ENCODE measurements at regions not wholly inside any gene's neighbourhood (a gene's known extent, or its start where the extent isn't known, plus 50 kb on each side); places are given as distances from the start of the nearest gene placed in this dataset.

DNA sequence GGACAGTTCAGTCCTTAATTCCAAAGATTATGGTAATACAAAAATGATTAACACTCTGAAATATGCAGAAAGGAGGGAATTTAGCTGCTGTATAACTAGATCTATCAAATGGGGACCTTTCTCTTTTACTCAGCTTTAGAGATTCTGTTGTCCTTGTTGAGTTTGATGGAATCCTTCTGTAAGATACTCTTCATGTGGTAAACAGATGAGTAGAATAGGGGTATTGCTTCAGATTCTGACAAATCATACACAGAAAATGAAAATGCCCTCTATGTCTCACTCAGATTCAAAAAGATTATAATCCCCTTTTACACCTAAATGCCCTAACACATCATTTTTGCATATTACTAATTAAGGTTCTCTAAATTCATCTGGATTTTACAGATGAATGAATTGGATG, 50.7 kb downstream of the ARHGAP35 start:
- no peak for DNase-seq

GRCh38 chr19:46913198-46913851, 52.5 kb downstream of the ARHGAP35 start:
- no peak for DNase-seq

DNA sequence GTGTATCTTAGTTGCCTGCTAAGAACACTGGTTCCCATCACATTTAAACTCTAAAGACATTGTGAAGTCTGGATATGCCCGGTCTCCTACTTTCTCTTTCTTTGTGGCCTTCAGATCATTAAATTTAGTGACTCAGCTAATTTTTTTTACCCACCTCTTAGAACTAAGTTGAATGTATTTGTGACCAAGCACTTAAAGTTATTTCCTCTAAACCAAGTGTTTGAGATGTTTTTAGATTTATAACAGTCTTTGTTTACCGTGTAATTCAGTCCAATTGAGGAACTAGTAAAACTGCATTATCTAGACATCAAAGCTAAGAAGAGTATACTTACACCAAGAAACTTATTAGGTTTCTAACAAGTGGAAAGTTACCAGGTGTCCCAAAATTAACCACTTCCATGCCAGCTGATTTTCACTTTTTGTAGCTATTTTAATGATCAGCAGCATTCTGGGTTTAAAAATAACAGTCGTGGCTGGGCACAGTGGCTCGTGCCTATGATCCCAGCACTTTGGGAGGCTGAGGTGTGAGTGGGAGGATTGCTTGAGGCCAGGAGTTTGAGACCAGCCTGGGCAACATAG, 53.1 kb downstream of the ARHGAP35 start:
- DNase-seq, result peak in 1 of 2 experiments; percentile 15

DNA sequence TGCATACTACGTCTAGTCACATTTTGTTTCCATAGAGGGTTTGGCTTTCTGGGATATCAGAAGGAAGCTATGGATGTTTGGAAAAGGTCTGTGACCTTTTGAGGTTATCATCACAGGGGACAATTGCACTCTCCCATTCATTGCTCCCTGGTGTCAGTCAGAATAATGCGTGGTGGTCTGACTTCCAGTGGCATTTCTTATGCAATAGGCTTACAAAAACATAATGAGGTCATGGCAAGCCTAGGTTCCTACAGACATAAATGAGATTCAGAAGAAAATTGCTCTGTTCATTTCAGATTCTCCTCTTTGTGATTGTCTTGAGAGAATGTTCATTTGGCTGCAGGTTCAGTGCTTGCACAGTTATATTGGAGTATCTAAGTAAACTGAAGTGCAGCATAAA, 54.6 kb downstream of the ARHGAP35 start:
- DNase-seq, result no peak

- DNase-seq, result no peak
Measured at GRCh38 chr19:46917002-46917401, 56.2 kb downstream of the ARHGAP35 start.

DNA sequence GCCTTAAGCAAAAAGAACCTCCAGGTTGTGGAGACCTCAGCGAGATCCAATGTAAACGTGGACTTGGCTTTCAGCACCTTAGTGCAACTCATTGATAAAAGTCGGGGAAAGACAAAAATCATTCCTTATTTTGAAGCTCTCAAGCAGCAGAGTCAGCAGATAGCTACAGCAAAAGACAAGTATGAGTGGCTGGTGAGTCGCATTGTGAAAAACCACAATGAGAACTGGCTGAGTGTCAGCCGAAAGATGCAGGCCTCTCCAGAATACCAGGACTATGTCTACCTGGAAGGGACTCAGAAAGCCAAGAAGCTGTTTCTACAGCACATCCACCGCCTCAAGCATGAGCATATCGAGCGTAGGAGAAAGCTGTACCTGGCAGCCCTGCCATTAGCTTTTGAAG, 58.5 kb downstream of the ARHGAP35 start:
- DNase-seq, result no peak

- no peak for DNase-seq
Measured at GRCh38 chr19:46920362-46920761, 59.6 kb downstream of the ARHGAP35 start.

DNA sequence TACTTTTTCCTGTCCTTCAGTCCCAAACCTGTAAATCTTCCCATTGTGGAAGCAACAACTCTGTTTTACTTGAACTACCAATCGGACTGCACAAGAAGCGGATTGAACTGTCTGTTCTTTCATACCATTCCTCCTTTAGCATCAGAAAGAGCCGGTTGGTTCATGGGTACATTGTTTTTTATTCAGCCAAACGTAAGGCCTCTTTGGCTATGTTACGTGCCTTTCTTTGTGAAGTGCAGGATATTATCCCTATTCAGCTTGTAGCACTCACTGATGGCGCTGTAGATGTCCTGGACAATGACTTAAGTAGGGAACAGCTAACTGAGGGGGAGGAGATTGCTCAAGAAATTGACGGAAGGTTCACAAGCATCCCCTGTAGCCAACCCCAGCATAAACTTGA, 60.3 kb downstream of the ARHGAP35 start:
- DNase-seq, result no peak

DNA sequence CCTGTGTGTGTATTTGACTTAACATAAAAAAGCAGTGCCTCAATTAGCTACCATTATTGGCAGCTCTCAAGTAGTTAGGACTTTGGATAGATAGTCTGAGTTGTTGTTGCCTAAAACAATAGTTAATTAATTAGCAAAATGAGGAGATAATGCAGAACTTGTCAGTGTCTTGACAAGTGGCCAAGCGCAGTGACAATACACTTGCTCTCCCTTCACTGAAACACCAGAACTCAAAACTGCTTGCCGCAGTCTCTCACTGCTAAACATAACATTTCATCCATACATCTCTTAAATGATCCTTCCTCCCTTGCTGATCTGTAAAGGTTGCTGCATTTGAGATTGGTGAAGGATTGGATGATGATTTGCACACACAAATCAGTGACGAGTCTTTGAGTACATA, 61.7 kb downstream of the ARHGAP35 start:
- no peak for DNase-seq

DNA sequence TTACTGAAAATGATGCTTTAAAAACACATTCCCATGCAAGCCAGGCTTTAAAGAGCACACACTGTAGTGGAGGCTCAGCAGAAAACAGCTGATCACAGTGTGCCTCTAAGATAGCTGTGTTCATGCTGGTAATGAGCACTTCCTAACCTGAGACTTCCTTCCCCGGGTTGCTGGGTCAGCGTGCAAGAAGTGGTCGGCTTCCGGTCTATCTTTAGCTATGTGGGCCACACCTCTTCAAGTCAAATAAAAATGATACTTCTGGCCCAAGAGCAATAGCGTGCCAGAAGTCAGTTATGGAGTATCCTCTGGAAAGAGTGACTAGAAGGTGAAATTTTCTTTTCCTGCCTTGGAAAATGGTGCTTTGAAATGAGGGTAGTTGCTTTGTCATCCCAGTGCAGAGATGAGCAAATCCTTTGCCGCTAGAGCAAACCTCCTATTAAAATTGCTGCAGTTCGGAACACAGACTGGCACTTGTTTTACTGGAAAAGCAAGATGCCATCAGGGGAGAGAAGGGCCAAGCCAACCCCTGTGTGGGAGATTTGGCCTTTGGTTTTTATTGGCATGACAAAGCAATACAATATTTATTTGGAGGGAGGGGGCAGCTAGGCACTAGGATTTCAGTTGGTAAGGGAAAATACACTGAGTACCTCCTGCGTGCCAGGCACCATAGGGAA, 64.2 kb downstream of the ARHGAP35 start:
- DNase-seq, result no peak

GRCh38 chr19:46925548-46925950, 64.8 kb downstream of the ARHGAP35 start:
- DNase-seq, result no peak

DNA sequence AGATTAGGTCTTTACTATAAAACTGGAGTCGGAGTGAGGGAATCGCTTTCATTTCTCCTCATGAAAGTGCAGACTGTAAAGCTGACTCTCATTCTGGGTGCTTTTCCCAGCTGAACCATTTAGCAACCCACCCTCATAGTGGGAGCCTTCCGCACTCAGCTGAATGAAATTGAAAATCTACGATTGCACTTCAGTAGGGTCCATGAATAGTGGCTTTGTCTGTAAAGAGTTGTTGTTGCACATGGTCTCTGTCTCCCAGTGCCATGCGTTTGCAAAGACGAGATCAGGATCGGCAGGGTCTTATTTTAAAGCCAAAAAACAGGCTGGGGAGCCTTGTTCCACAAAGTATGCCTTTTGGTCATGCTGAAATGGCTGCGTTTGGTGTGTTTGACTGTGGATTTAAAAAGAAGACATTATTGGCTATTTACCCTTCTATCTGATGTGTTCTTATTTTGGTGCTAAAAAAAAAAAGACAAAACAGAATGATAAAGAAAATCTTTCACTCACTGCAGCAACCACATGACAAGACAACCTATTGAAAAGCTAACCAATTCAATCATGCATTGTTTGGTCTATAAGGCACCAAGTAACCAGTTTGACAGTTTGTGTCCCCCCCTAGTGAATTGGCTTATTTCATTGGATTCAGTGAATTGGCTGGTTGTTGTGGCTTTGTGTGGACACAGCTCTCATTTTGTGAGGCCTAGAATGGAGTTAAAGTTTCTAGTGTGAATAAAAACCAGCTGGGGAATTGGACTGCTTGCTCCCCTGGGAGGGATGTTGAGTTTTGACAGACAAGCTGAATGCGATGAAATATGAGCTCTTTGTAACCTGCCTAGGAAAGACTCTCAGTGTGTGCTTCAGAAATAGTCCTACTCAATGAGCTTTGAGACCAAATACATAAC, 65.6 kb downstream of the ARHGAP35 start:
- no peak for DNase-seq

GRCh38 chr19:46927106-46927505, 66.3 kb downstream of the ARHGAP35 start:
- DNase-seq, result no peak

GRCh38 chr19:46927893-46928292, 67.1 kb downstream of the ARHGAP35 start:
- no peak for DNase-seq

GRCh38 chr19:46928951-46929350, 68.2 kb downstream of the ARHGAP35 start:
- DNase-seq, result peak in 1 of 2 experiments; percentile 3

DNA sequence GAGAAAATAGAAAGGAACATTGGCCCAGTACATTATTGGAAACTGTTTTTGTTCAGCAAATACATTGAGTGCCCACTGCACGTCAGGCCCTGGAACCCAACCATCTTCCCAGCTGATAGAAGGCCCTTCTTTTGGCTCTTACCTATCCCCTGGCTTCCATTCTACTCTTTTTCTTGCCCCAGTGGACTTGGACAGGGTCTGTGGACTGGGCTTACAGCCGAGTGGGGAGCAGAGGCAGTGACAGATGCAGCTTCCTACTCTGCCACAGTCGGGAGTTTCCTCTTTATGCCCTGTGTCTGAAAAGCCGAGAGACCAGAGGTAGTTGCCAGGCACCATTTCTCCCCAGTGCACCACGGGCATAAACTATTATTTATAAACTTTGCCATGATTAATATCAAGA, 70.4 kb downstream of the ARHGAP35 start:
- DNase-seq, result peak; percentile 46 to 60

DNA sequence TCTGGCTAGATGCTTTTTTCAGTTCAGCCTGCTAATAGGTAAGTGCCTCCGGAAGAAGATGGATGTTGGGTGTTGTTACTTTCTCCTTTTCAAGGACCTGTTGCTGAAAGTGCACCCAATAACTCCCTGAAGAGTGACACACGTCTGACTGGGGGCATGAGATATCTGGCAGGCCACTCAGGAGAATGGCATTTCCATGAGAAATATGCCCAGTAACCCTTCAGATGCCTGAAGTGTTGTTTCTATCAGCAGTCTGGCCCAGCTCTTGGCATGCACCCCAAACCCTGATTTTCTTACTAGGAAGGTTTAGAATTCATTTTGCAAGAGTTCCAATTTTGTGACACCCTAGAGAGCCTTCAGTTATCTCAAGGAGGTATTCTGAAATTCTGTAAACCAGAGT, 71.5 kb downstream of the ARHGAP35 start:
- no peak for DNase-seq

DNA sequence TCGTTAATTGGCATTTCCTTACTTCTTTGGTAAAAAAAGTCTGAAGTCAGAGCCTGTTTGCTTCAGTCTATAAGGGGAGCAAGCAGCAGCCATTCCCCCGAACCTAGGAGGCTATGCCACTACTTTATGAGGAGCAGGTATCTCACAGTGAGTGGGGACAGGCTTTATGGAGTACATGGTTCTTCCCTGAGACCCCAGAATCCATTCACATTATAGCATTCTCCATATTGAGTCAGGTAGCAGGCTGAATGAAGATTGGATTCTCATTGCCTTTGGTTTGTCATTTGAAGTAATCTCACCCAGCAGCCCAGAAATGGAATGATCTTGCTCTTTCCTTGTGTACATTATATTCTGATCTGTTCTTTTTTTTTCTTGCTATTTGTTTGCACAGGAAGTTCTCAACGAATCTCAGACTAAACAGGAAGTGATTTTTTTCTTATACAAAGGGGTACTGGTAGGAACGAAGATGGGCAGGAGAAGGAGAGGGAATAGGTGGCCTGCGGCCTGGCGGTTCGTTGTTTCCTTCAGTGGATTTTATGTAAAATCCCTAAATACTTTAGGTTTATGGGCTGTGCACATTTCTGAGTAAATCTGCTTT, 74.4 kb downstream of the ARHGAP35 start:
- DNase-seq, result no peak

DNA sequence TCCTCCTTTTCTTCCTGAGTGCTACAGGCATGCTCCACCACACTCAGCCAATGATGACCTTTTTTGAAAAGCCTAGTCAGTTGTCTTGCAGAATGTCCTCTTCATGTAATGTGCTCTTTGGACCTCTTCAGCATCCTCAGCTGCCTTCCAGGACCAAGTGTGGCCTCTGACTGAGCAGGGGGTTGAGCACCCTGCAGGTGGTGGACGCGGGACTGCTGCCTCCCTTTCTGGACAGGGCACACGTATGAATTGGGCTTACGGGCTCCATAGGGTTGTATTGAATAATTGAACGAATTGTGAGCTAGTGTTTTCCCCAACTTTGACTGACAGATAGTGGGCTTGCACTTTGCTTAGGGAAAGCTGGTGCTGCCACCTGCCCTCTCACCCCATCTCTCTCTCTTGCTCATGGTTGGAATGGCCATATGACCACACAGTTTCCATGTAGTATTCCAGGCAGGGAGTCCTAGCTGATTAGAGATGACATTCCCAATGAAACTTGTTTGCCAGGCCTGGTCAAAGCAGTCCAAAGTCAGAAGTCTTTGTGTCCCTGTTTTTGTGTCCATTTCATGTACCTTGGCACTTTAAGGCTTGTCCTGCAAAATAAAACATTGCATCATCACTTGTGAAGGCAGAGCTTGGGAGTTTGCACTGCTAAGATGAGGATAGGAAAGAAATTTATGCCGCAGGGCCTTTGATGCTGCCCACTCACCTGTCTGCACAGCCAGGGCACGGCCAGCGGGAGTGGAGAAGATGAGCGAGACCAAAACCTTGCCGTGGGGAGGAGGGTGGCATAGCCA, 76.3 kb upstream of the NPAS1 start:
- DNase-seq, result no peak

DNA sequence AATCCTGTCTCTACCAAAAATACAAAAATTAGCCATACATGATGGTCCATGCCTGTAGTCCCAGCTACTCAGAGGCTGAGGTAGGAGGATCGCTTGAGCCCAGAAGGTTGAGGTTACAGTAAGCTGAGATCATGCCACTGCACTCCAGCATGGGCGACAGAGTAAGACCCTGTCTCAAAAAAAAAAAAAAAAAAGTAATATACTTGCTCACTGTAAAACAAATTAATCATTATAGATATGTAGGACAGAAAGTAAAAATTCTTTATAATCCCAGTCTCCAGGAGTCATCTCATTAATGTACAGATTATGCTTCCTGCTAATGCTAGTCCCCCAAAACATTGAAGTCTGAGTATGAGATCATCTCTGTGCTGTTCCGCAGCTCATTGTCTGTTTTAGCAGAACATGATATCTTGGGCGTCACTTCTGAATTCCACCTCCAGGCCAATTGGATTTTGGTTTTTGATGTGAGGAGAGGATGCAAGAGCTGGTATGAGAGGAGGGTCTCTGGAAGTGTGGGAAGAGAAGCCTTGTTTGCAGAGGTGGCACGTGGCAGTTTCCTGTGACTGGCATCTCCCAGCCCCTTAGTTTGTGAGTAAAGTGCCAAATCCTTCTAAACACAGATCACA, 75.4 kb upstream of the NPAS1 start:
- DNase-seq, result no peak

GRCh38 chr19:46944918-46945628, 74.6 kb upstream of the NPAS1 start:
- no peak for DNase-seq
